DMS153 treated with DMSO at 0.1 percent for 48 hours (cell line): ENCODE measurements at regions not wholly inside any gene's neighbourhood (a gene's known extent, or its start where the extent isn't known, plus 50 kb on each side); places are given as distances from the start of the nearest gene placed in this dataset.

ENCODE experiments used
- DNase-seq: peaks from one replicate; lab custom pipeline; 2025; ENCODE audit not compliant: unreplicated experiment; lab: John Stamatoyannopoulos, UW

- no peak for DNase-seq
Measured at GRCh38 chr11:86120807-86121206, 51.9 kb upstream of the PICALM start.

DNA sequence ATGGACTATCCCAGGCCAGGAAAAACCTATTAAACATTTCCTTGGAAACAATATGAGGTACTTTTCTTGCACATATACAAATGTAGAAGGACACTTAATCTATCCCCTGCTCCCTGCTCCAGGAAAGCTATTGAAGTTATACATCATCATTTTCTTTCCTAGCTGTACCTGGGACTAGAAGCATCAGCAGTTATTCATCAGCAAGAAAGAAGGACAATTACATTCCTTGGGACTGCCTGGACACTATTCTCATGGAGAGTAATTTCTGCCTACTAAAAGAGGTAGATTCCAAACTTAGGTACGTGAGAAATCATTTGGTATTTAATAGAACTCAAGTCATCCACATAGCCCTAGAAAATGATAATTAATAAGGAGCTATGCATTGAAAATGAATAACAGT, 51.0 kb upstream of the PICALM start:
- no peak for DNase-seq

DNA sequence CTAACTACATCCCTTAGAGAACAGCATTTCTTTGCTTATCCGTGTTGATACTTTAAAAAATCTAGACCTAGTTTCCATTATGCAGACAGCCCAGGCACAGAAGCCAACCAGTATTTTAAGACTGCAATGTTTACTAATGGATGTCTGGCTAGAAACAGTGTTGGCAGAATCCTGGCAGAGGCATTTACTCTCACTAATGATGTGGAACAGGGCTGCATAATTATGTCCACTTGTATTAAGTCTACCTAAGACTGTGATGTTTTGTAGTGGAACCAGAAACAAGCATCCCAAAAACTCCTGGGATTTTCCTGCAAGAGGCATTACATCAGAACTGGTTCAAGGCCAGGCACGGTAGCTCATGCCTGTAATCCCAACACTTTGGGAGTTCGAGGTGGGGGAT, 50.2 kb upstream of the PICALM start:
- DNase-seq: no peak
